ENCODE measurements at regions not wholly inside any gene's neighbourhood (a gene's known extent, or its start where the extent isn't known, plus 50 kb on each side); places are given as distances from the start of the nearest gene placed in this dataset.
"Not testable (repeated sequence)": the region's sequence is repeated elsewhere in the genome, so short reads cannot be mapped to it uniquely, and the experiment has no call there.

DNA sequence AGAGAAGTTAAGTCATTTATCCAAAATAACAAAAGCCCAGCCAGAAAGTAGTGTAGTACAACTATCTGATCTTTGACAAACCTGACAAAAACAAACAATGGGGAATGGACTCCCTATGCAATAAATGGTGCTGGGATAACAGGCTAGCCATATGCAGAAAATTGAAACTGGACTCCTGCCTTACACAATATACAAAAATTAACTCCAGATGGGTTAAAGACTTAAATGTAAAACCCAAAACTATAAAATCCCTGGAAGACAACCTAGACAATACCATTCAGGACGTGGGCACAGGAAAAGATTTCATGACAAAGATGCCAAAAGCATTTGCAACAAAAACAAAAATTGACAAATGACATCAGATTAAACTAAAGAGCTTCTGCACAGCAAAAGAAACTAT lies 561.4 kb upstream of the CHAC2 start:
- not testable (repeated sequence) for TF ChIP-seq ZNF274 (IDR thresholded peaks at IDR 0.05; ENCODE audit: insufficient read depth, insufficient read length); POLR2AphosphoS5 (IDR thresholded peaks at IDR 0.05; ENCODE audit: low read length); MAX (IDR thresholded peaks at IDR 0.05; ENCODE audit: low read depth, low read length); SPI1 (IDR thresholded peaks at IDR 0.05; ENCODE audit: borderline replicate concordance, insufficient read depth, low read depth, low read length); FOXK2 (IDR thresholded peaks at IDR 0.05); RELA (IDR thresholded peaks at IDR 0.05; ENCODE audit: borderline replicate concordance, partially characterized antibody); IKZF1 (conservative IDR thresholded peaks at IDR 0.05); EGR1 (IDR thresholded peaks at IDR 0.05; ENCODE audit: borderline replicate concordance in 1 of 2, low read depth in 2 of 2, low read length in 2 of 2); POLR2A (IDR thresholded peaks at IDR 0.05; ENCODE audit: low read depth, low read length); EZH2 (IDR thresholded peaks at IDR 0.05; ENCODE audit: borderline replicate concordance, control insufficient read depth, low read depth, low read length); CTCF (IDR thresholded peaks at IDR 0.05 in 2 of 3, conservative IDR thresholded peaks at IDR 0.05 in 1 of 3; ENCODE audit: control insufficient read depth in 2 of 3, extremely low read depth in 1 of 3, insufficient read depth in 1 of 3, low read depth in 3 of 3, low read length in 3 of 3)
- TF ChIP-seq, protein P1, sequence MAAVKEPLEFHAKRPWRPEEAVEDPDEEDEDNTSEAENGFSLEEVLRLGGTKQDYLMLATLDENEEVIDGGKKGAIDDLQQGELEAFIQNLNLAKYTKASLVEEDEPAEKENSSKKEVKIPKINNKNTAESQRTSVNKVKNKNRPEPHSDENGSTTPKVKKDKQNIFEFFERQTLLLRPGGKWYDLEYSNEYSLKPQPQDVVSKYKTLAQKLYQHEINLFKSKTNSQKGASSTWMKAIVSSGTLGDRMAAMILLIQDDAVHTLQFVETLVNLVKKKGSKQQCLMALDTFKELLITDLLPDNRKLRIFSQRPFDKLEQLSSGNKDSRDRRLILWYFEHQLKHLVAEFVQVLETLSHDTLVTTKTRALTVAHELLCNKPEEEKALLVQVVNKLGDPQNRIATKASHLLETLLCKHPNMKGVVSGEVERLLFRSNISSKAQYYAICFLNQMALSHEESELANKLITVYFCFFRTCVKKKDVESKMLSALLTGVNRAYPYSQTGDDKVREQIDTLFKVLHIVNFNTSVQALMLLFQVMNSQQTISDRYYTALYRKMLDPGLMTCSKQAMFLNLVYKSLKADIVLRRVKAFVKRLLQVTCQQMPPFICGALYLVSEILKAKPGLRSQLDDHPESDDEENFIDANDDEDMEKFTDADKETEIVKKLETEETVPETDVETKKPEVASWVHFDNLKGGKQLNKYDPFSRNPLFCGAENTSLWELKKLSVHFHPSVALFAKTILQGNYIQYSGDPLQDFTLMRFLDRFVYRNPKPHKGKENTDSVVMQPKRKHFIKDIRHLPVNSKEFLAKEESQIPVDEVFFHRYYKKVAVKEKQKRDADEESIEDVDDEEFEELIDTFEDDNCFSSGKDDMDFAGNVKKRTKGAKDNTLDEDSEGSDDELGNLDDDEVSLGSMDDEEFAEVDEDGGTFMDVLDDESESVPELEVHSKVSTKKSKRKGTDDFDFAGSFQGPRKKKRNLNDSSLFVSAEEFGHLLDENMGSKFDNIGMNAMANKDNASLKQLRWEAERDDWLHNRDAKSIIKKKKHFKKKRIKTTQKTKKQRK (IDR thresholded peaks at IDR 0.05; ENCODE audit: low read depth, low read length), result not testable (repeated sequence)
- TF ChIP-seq, protein P2, sequence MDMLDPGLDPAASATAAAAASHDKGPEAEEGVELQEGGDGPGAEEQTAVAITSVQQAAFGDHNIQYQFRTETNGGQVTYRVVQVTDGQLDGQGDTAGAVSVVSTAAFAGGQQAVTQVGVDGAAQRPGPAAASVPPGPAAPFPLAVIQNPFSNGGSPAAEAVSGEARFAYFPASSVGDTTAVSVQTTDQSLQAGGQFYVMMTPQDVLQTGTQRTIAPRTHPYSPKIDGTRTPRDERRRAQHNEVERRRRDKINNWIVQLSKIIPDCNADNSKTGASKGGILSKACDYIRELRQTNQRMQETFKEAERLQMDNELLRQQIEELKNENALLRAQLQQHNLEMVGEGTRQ (IDR thresholded peaks at IDR 0.05; ENCODE audit: borderline replicate concordance, low read depth, low read length), result not testable (repeated sequence)
